K562 (cell line): ENCODE measurements at regions not wholly inside any gene's neighbourhood (a gene's known extent, or its start where the extent isn't known, plus 50 kb on each side); places are given as distances from the start of the nearest gene placed in this dataset.

Experiments used
- ATAC-seq: fragments of 200-7000 bp; cut with Tn5 transposase; 3 replicates; pipeline ENCODE4 v1.9.1; 2020; ENCODE audit warnings: moderate library complexity
- BruUV-seq: library from RNA; stranded (reverse); fragments of 400-500 nt; replicated peaks from 2 replicates; lab custom pipeline; 2021; lab: Mats Ljungman, UMichigan
- CTCF ChIA-PET: fragments of 300-600 bp; formaldehyde crosslinking; extraction: SDS; loops from one replicate; lab custom pipeline; 2021; ENCODE audit warnings: low intra/inter-chr PET ratio; lab: Yijun Ruan, JAX
- POLR2A ChIA-PET: fragments of 300-600, 350-650 bp; sonication (Branson Sonifier 250); formaldehyde crosslinking; extraction: SDS; loops from one replicate; lab custom pipeline; 2021; ENCODE audit warnings: antibody characterized with exemption, inconsistent platforms; lab: Yijun Ruan, JAX
- DNase-seq, 4 experiments: peaks; one replicate each; pipeline versions ENCODE4 v3.0.0 to v3.0.0-alpha.2; 2011 to 2018; ENCODE audit warnings: low spot score in 3 of 4, mixed read lengths in 3 of 4; ENCODE audit errors: extremely low read depth in 1 of 4
- FAIRE-seq: peaks from 2 replicates; lab custom pipeline; 2011; peaks lifted over from hg19 to GRCh38; lab: Jason Lieb, UNC
- H2AFZ ChIP-seq: 2 replicates; pipeline ENCODE4 v1.6.0; 2011; ENCODE audit warnings: low read depth, low read length, control low read depth, inconsistent platforms
- H3K27ac ChIP-seq: fragments of 200-600 bp; 3 replicates; pipeline ENCODE4 v1.8.0; 2011; ENCODE audit warnings: low read depth, mild to moderate bottlenecking, control low read depth, inconsistent platforms, low read length, moderate library complexity, mixed read lengths; ENCODE audit errors: extremely low read depth
- H3K27me3 ChIP-seq, 2 experiments: fragments of 300-600 bp in 1 of 2; 2 replicates in 1 of 2; 3 replicates in 1 of 2; pipeline versions ENCODE4 v1.6.0 to v1.8.0; 2011; ENCODE audit warnings: inconsistent platforms in 2 of 2, low read length in 2 of 2, mild to moderate bottlenecking in 1 of 2, mixed read lengths in 1 of 2, moderate library complexity in 1 of 2; ENCODE audit not compliant: control insufficient read depth in 2 of 2, insufficient read depth in 2 of 2
- H3K36me3 ChIP-seq: fragments of 300-600 bp; 3 replicates; pipeline ENCODE4 v1.8.0; 2011; ENCODE audit warnings: mild to moderate bottlenecking, low read length, inconsistent platforms; ENCODE audit not compliant: control insufficient read depth, insufficient read depth
- H3K4me1 ChIP-seq, 2 experiments: fragments of 200-600 bp in 1 of 2; replicated peaks in 1 of 2; 2 replicates in 1 of 2; 3 replicates in 1 of 2; pipeline versions ENCODE4 v1.5.1 to v1.8.0; 2011; ENCODE audit warnings: inconsistent platforms in 2 of 2, low read length in 2 of 2, mild to moderate bottlenecking in 1 of 2, mixed read lengths in 1 of 2, moderate library complexity in 1 of 2; ENCODE audit not compliant: control insufficient read depth in 2 of 2, insufficient read depth in 2 of 2
- H3K4me2 ChIP-seq: 2 replicates; pipeline ENCODE4 v1.6.1; 2011; ENCODE audit warnings: low read length, control low read depth, inconsistent platforms, mixed read lengths; ENCODE audit not compliant: insufficient read depth
- H3K4me3 ChIP-seq: fragments of 200-600 bp; sonication (generic), shearing (Covaris generic); 2 replicates; pipeline ENCODE4 v1.5.1; 2016; ENCODE audit warnings: control low read depth, inconsistent platforms
- H3K79me2 ChIP-seq: fragments of 200-600 bp; 3 replicates; pipeline ENCODE4 v1.8.0; 2011; ENCODE audit warnings: low read length, inconsistent platforms; ENCODE audit not compliant: control insufficient read depth, insufficient read depth
- H3K9ac ChIP-seq, 2 experiments: 2 replicates each; pipeline versions ENCODE4 v1.6.0 to v1.6.1; 2011; ENCODE audit warnings: low read depth in 2 of 2, low read length in 2 of 2, control low read depth in 1 of 2, inconsistent platforms in 1 of 2, mild to moderate bottlenecking in 1 of 2, mixed read lengths in 1 of 2; ENCODE audit not compliant: insufficient read depth in 1 of 2
- H3K9me1 ChIP-seq: one replicate; pipeline ENCODE4 v1.6.0; 2011; ENCODE audit warnings: inconsistent platforms, mild to moderate bottlenecking, low read length, moderate library complexity; ENCODE audit not compliant: control insufficient read depth, insufficient read depth
- H3K9me3 ChIP-seq: replicated peaks from 2 replicates; pipeline ENCODE4 v1.5.1; 2011; ENCODE audit warnings: low read depth, low read length, inconsistent platforms; ENCODE audit not compliant: control insufficient read depth, insufficient read depth
- H4K20me1 ChIP-seq: replicated peaks from 2 replicates; pipeline ENCODE4 v1.6.1; 2011; ENCODE audit warnings: low read length, inconsistent platforms, mixed read lengths; ENCODE audit not compliant: control insufficient read depth, insufficient read depth
- BACH1 ChIP-seq: fragments of 200-800 bp; sonication (Bioruptor generic); IDR thresholded peaks from 2 replicates; pipeline ENCODE4 v1.6.1; 2016; ENCODE audit warnings: missing genetic modification characterization, missing compliant biosample characterization
- HBP1 ChIP-seq: fragments of 450-650 bp; formaldehyde crosslinking; IDR thresholded peaks from 2 replicates; pipeline ENCODE4 v1.4.0; 2022; ENCODE audit warnings: missing genetic modification characterization
- MAFK ChIP-seq: IDR thresholded peaks from 2 replicates; pipeline ENCODE4 v1.6.1; 2011; ENCODE audit warnings: low read length, improper control_type of control experiment
- MAX ChIP-seq: sonication (generic); formaldehyde crosslinking; IDR thresholded peaks from 2 replicates; pipeline ENCODE4 v1.9.0; 2022; ENCODE audit warnings: mild to moderate bottlenecking, missing genetic modification reagents
- SMAD3 ChIP-seq: fragments of 450-650 bp; formaldehyde crosslinking; conservative IDR thresholded peaks from 2 replicates; pipeline ENCODE4 v1.4.0; 2020; ENCODE audit warnings: mild to moderate bottlenecking
- ZBTB40 ChIP-seq, 2 experiments: fragments of 450-650 bp in 1 of 2; sonication (generic) in 1 of 2; formaldehyde crosslinking in 1 of 2; IDR thresholded peaks; 2 replicates each; pipeline versions ENCODE4 v1.7.1 to v1.9.0; 2016 to 2022; ENCODE audit warnings: inconsistent platforms in 1 of 2, mild to moderate bottlenecking in 1 of 2, missing genetic modification reagents in 1 of 2
- ZKSCAN8 ChIP-seq: fragments of 200-800 bp; sonication (Bioruptor generic); IDR thresholded peaks from 2 replicates; pipeline ENCODE4 v1.6.1; 2016; ENCODE audit warnings: missing genetic modification characterization, missing compliant biosample characterization
- ZNF77 ChIP-seq: fragments of 250-450 bp; sonication (Bioruptor Pico); IDR thresholded peaks from 2 replicates; pipeline ENCODE4 v1.5.0; 2020
- WGBS: fragments of 100-300 bp; shearing (Covaris generic); methylation state at CpG from one replicate; pipeline ENCODE4 v1.1.6; 2016; ENCODE audit warnings: low coverage, mixed read lengths; ENCODE audit not compliant: insufficient coverage; ENCODE audit errors: missing lambda C conversion rate; 5-methylcytosine and 5-hydroxymethylcytosine counted together
- in situ Hi-C: fragments of 300-500 bp; cut with MboI; formaldehyde crosslinking; loops from 4 replicates; pipeline ENCODE4 v1.15.0; 2018; ENCODE audit warnings: inconsistent platforms, mixed read lengths
- intact Hi-C: fragments of 100-400 bp; cut with micrococcal nuclease; formaldehyde crosslinking; loops from 2 replicates; pipeline ENCODE4 v1.14.2; 2022

GRCh38 chr10:91111060-91111459, 109.4 kb upstream of the PCGF5 start:
- intact Hi-C loops = no loop called here
- ChIA-PET CTCF (no interaction called here), POLR2A (no interaction called here)
- FAIRE-seq (no peak), ATAC-seq (no peak), DNase-seq (no peak)
- Histone ChIP-seq H3K27ac (no peak overlapping the region), H3K4me3 (no peak overlapping the region), H3K9me1 (no peaks in the 10 kb centered on the region), H4K20me1 (no peaks in the 10 kb centered on the region), H2AFZ (no peak overlapping the region), H3K79me2 (no peaks in the 10 kb centered on the region), H3K4me1 (no peaks in the 10 kb centered on the region; a peak in 1 of 5 replicates), H3K36me3 (no peaks in the 10 kb centered on the region), H3K27me3 (no peaks in the 10 kb centered on the region), H3K4me2 (no peak overlapping the region), H3K9ac (no peak overlapping the region), H3K9me3 (no peaks in the 10 kb centered on the region)
- no TSS peak for BruUV-seq
- in situ Hi-C loops = no loop called here
- WGBS = 52% methylated on average over 3 of the region's 3 CpGs
- no peak for TF ChIP-seq MAX (CRISPR knock-in tag)
- no peak for TF ChIP-seq ZNF77 (CRISPR knock-in tag)
- TF ChIP-seq BACH1 (tag) = no peak
- no peak for TF ChIP-seq ZBTB40 (IDR thresholded peaks at IDR 0.05)
- TF ChIP-seq ZBTB40 (CRISPR knock-in tag; IDR thresholded peaks at IDR 0.05) = no peak
- TF ChIP-seq MAFK = no peak
- no peak for TF ChIP-seq HBP1
- no peak for TF ChIP-seq SMAD3 (CRISPR knock-in tag)
- no peak for TF ChIP-seq ZKSCAN8
